ENCODE measurements at regions not wholly inside any gene's neighbourhood (a gene's known extent, or its start where the extent isn't known, plus 50 kb on each side); places are given as distances from the start of the nearest gene placed in this dataset.

GRCh38 chr4:83679254-83679653, 143.3 kb downstream of the GPAT3 start:
- no peak overlapping the region for H2AFZ ChIP-seq (replicated peaks; ENCODE audit: low read length, poor library complexity)
- H3K4me2 ChIP-seq (ENCODE audit: low read depth, low read length) = no peak overlapping the region
- H3K36me3 ChIP-seq (ENCODE audit: control insufficient read depth, insufficient read depth, low read length) = no peaks in the 10 kb centered on the region
- POLR2A ChIA-PET (ENCODE audit: unreplicated experiment) = no interaction called here
- no CpG with 5 or more reads among the region's 3 CpGs for WGBS, 2 experiments (ENCODE audit: extremely low coverage in 2 of 2, insufficient read length in 1 of 2)
- no peaks in the 10 kb centered on the region for H3K9me1 ChIP-seq (ENCODE audit: insufficient read depth, low read length)
- no peaks in the 10 kb centered on the region for H3K4me1 ChIP-seq (ENCODE audit: control insufficient read depth, insufficient read depth, low read length)
- H3K4me3 ChIP-seq (ENCODE audit: insufficient read depth, low read depth, low read length) = no peak overlapping the region
- CTCF ChIA-PET = interaction anchor here (0.6 kb wide), 1 partner anchor 472 kb away, joined by 5 read pairs; no protein-coding TSS in a partner anchor
- no peak overlapping the region for H2AK5ac ChIP-seq (ENCODE audit: low read depth, low read length)
- no peak for TF ChIP-seq BHLHE40 (IDR thresholded peaks at IDR 0.05; ENCODE audit: low read depth, low read length)
- TF ChIP-seq RAD21 (IDR thresholded peaks at IDR 0.05; ENCODE audit: low read length) = no peak
- no peak for TF ChIP-seq CEBPB (IDR thresholded peaks at IDR 0.05; ENCODE audit: low read depth, low read length)
- TF ChIP-seq CHD1 (IDR thresholded peaks at IDR 0.05; ENCODE audit: low read depth, low read length) = no peak
- TF ChIP-seq FOS (IDR thresholded peaks at IDR 0.05; ENCODE audit: low read depth, low read length) = no peak
- no peak for TF ChIP-seq RCOR1 (IDR thresholded peaks at IDR 0.05; ENCODE audit: insufficient replicate concordance, low read length)
- TF ChIP-seq, protein P1, sequence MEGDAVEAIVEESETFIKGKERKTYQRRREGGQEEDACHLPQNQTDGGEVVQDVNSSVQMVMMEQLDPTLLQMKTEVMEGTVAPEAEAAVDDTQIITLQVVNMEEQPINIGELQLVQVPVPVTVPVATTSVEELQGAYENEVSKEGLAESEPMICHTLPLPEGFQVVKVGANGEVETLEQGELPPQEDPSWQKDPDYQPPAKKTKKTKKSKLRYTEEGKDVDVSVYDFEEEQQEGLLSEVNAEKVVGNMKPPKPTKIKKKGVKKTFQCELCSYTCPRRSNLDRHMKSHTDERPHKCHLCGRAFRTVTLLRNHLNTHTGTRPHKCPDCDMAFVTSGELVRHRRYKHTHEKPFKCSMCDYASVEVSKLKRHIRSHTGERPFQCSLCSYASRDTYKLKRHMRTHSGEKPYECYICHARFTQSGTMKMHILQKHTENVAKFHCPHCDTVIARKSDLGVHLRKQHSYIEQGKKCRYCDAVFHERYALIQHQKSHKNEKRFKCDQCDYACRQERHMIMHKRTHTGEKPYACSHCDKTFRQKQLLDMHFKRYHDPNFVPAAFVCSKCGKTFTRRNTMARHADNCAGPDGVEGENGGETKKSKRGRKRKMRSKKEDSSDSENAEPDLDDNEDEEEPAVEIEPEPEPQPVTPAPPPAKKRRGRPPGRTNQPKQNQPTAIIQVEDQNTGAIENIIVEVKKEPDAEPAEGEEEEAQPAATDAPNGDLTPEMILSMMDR (conservative IDR thresholded peaks at IDR 0.05; ENCODE audit: low read depth, low read length) = no peak
- TF ChIP-seq NFE2L2 (IDR thresholded peaks at IDR 0.05; ENCODE audit: low read depth, low read length) = no peak
- no peak for TF ChIP-seq USF2 (IDR thresholded peaks at IDR 0.05; ENCODE audit: low read depth, low read length)
- H3K79me1 ChIP-seq (ENCODE audit: low read depth in 1 of 2, low read length in 2 of 2) = no peaks in the 10 kb centered on the region
- H2AK9ac ChIP-seq (replicated peaks; ENCODE audit: low read depth, low read length, poor library complexity) = no peak overlapping the region
- no peak overlapping the region for H3K4ac ChIP-seq (ENCODE audit: low read depth, low read length)
- no peak overlapping the region for H3K18ac ChIP-seq (ENCODE audit: low read depth, low read length)
- H2BK120ac ChIP-seq (ENCODE audit: low read depth, low read length) = no peak overlapping the region
- H3K9ac ChIP-seq (ENCODE audit: low read depth, low read length) = no peak overlapping the region
- DNase-seq = no peak
- no peaks in the 10 kb centered on the region for H4K20me1 ChIP-seq (ENCODE audit: insufficient read depth, low read length)
- H3K27ac ChIP-seq (ENCODE audit: insufficient read depth, low read length) = no peak overlapping the region
- intact Hi-C loops (cut with micrococcal nuclease) (no loop called here), dilution Hi-C loops (cut with HindIII; ENCODE audit: low sequenced_read_pairs, unreplicated experiment) (no loop called here), in situ Hi-C loops (cut with MboI; ENCODE audit: low sequenced_read_pairs) (no loop called here)
- no peak overlapping the region for H3K14ac ChIP-seq (replicated peaks; ENCODE audit: low read depth, low read length)
- H3K56ac ChIP-seq (ENCODE audit: extremely low read depth, insufficient read depth, low read length) = no peak overlapping the region
- H2BK15ac ChIP-seq (ENCODE audit: low read depth, low read length) = no peak overlapping the region
- no peak overlapping the region for H4K5ac ChIP-seq (ENCODE audit: low read depth, low read length)
- no peak overlapping the region for H3K23ac ChIP-seq (ENCODE audit: low read depth, low read length)
- peaks cover 2% of the 10 kb centered on the region for H3K27me3 ChIP-seq (ENCODE audit: control insufficient read depth, insufficient read depth, low read length)
- no peak overlapping the region for H4K8ac ChIP-seq (ENCODE audit: low read depth in 2 of 2, low read length in 2 of 2)
- no peak for ATAC-seq (ENCODE audit: low read depth)
- H2BK5ac ChIP-seq (ENCODE audit: low read depth, low read length, poor library complexity, severe bottlenecking) = no peak overlapping the region
- no peaks in the 10 kb centered on the region for H3K9me3 ChIP-seq (ENCODE audit: control insufficient read depth, insufficient read depth, low read length)
- H4K91ac ChIP-seq (ENCODE audit: insufficient read depth, low read depth, low read length) = no peak overlapping the region
- no peak overlapping the region for H2BK20ac ChIP-seq (ENCODE audit: low read depth, low read length)
- no TSS peak for BruUV-seq (replicated peaks)

Measured in IMR-90 (cell line).